ENCODE measurements at regions not wholly inside any gene's neighbourhood (a gene's known extent, or its start where the extent isn't known, plus 50 kb on each side); places are given as distances from the start of the nearest gene placed in this dataset.

GRCh38 chr5:2217219-2217618 is 334.5 kb upstream of the IRX4 start:
- no peak for DNase-seq (ENCODE audit: low read depth, low spot score)
- ChIA-PET POLR2A (no interaction called here), CTCF (no interaction called here), RAD21 (ENCODE audit: low non-redundant PET in 1 of 2, low total read pairs in 2 of 2, uncharacterized antibody in 2 of 2, unreplicated experiment in 2 of 2) (no interaction called here)
- Histone ChIP-seq H3K27ac (ENCODE audit: low read depth, low read length) (no peak overlapping the region), H3K4me2 (ENCODE audit: low read length) (no peak overlapping the region), H3K27me3 (ENCODE audit: insufficient read depth, low read length) (peaks cover 16% of the 10 kb centered on the region; the same call in 1 of the 2 replicates), H3K9me3 (ENCODE audit: control insufficient read depth in 1 of 2, insufficient read depth in 1 of 2, low read depth in 1 of 2, low read length in 2 of 2) (no peaks in the 10 kb centered on the region), H3K36me3 (ENCODE audit: control insufficient read depth in 1 of 2, insufficient read depth in 2 of 2, low read length in 2 of 2) (no peaks in the 10 kb centered on the region), H3K9me2 (ENCODE audit: insufficient read depth) (no peaks in the 10 kb centered on the region), H3K9ac (ENCODE audit: low read length) (no peak overlapping the region), H3K79me2 (ENCODE audit: insufficient read depth, low read length) (no peaks in the 10 kb centered on the region), H3K4me3 (replicated peaks in 1 of 2; ENCODE audit: low read depth in 1 of 2, low read length in 2 of 2) (no peak overlapping the region), H3K4me1 (ENCODE audit: control insufficient read depth in 1 of 2, insufficient read depth in 2 of 2, low read length in 2 of 2) (no peaks in the 10 kb centered on the region), H2AFZ (ENCODE audit: low read depth, low read length, poor library complexity, severe bottlenecking) (no peak overlapping the region), H4K20me1 (ENCODE audit: insufficient read depth) (no peaks in the 10 kb centered on the region)
- no TSS peak for BruUV-seq (replicated peaks)
- TF ChIP-seq ZNF274 (IDR thresholded peaks at IDR 0.05; ENCODE audit: low read depth, low read length) (no peak), SP1 (IDR thresholded peaks at IDR 0.05; ENCODE audit: low read depth) (no peak), CBX3 (IDR thresholded peaks at IDR 0.05; ENCODE audit: low read depth) (no peak), EZH2 (IDR thresholded peaks at IDR 0.05) (no peak)
- intact Hi-C loops (cut with micrococcal nuclease): no loop called here
- no peak for ATAC-seq

DNA sequence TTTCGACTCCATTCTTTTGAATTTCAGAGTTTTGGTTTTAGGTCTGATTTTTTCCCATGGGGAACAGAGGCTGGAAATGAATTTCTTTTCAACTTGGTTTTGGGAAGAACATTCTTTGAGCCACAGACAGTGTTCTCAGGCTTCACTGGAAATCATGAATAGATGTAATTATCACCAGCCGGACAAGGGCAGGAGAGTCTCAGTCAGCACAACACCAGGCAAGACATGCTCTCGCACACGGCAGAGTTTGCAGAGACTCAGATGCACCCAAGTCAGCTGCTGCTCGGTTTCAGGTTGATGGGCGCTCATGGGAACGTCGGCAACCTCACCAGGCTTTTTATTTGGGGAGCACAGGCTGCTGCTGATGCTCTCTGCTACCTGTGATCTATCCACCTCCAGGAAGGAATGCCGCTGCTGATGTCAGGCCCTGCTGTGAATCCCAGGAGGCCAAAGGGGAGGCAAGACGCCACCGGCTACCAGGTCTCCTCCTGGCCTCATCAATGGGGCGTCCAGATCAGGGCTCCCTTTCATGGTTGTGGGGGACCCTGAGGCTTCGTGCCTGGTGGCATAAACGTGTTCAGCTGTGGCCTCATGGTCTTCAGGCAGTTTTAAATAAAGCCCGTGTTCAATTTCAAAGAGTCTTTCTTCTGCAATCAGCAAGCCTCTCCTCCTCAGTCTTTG is 332.3 kb upstream of the IRX4 start:
- Histone ChIP-seq H3K9me2 (ENCODE audit: insufficient read depth) (no peaks in the 10 kb centered on the region), H3K4me1 (ENCODE audit: control insufficient read depth in 1 of 2, insufficient read depth in 2 of 2, low read length in 2 of 2) (no peaks in the 10 kb centered on the region), H4K20me1 (ENCODE audit: insufficient read depth) (no peaks in the 10 kb centered on the region), H3K27ac (ENCODE audit: low read depth, low read length) (no peak overlapping the region), H3K9me3 (ENCODE audit: control insufficient read depth in 1 of 2, insufficient read depth in 1 of 2, low read depth in 1 of 2, low read length in 2 of 2) (no peaks in the 10 kb centered on the region), H3K36me3 (ENCODE audit: control insufficient read depth in 1 of 2, insufficient read depth in 2 of 2, low read length in 2 of 2) (no peaks in the 10 kb centered on the region), H3K27me3 (ENCODE audit: insufficient read depth, low read length) (peaks cover 16% of the 10 kb centered on the region; the same call in 1 of the 2 replicates), H3K79me2 (ENCODE audit: insufficient read depth, low read length) (no peaks in the 10 kb centered on the region), H2AFZ (ENCODE audit: low read depth, low read length, poor library complexity, severe bottlenecking) (no peak overlapping the region), H3K4me3 (replicated peaks in 1 of 2; ENCODE audit: low read depth in 1 of 2, low read length in 2 of 2) (no peak overlapping the region), H3K4me2 (ENCODE audit: low read length) (no peak overlapping the region), H3K9ac (ENCODE audit: low read length) (no peak overlapping the region)
- ChIA-PET CTCF (no interaction called here), RAD21 (ENCODE audit: low non-redundant PET in 1 of 2, low total read pairs in 2 of 2, uncharacterized antibody in 2 of 2, unreplicated experiment in 2 of 2) (no interaction called here), POLR2A (no interaction called here)
- TF ChIP-seq RAD21 (IDR thresholded peaks at IDR 0.05; ENCODE audit: low read depth) (no peak), ZFX (IDR thresholded peaks at IDR 0.05) (no peak), EZH2phosphoT487 (IDR thresholded peaks at IDR 0.05; ENCODE audit: borderline replicate concordance) (no peak), JUND (IDR thresholded peaks at IDR 0.05) (no peak), TCF7L2 (IDR thresholded peaks at IDR 0.05; ENCODE audit: borderline replicate concordance, extremely low read depth, insufficient read depth, insufficient read length) (no peak), POLR2AphosphoS5 (IDR thresholded peaks at IDR 0.05; ENCODE audit: low read depth, low read length) (no peak), CBX3 (IDR thresholded peaks at IDR 0.05; ENCODE audit: low read depth) (no peak)
- intact Hi-C loops (cut with micrococcal nuclease): no loop called here
- DNase-seq (ENCODE audit: low read depth, low spot score): no peak
- BruUV-seq (replicated peaks): no TSS peak
- no peak for ATAC-seq

All from HCT116 (cell line).